Stimulated activated CD4-positive, alpha-beta T cell treated with anti-CD3 and anti-CD28 coated beads, Interleukin-2, amount 100 ng/mL, for 48 hours (primary cell): ENCODE measurements at regions not wholly inside any gene's neighbourhood (a gene's known extent, or its start where the extent isn't known, plus 50 kb on each side); places are given as distances from the start of the nearest gene placed in this dataset.
"Not testable (repeated sequence)": the region's sequence is repeated elsewhere in the genome, so short reads cannot be mapped to it uniquely, and the experiment has no call there.

ENCODE experiments used
- DNase-seq, 2 donors: peaks; one replicate each; pipeline ENCODE4 v3.0.0-alpha.2; 2020

GRCh38 chr12:63406781-63407180 is 255.8 kb upstream of the AVPR1A start:
- DNase-seq, result no peak

- DNase-seq, result no peak
These were observed 253.6 kb upstream of the AVPR1A start for GRCh38 chr12:63404611-63405010.

DNA sequence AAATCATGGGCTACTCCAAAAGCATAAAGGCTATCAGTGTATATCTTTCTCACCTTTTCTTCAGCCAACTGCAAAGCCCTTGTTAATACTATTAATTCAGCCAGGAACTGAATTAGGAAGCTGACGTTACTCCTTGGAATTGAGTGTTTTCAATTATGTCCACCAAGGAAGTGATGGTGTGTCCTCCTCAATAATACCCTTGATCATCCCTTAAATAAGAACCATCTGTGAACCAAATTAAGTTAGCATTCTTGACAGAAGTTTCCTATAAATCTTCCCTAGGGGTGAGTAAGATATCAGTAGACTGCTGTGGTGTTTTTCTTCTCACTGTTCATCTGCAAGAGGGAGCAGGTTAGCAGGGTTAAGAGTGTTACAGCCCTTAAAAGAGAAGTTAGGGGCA is 252.3 kb upstream of the AVPR1A start:
- no peak for DNase-seq

DNA sequence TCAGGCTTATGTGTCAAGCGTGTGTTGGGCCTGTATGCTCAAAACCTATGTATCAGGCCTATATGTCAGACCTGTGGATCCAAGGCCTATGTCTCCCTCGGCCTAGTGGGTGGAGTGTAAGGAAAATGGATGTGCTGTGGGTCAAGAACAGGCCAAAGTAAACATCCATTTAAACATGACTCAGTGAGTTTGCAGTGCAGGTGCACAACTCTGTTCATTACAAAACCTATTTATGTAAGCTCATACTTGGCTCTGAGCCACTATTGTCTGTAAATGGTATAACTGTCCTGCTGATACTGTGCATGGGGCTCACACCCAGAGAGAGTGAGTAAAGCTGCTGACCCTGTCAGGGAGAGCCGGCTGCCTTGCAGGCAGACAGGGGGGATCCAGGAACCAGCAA is 249.7 kb upstream of the AVPR1A start:
- DNase-seq, result no peak

- DNase-seq, result no peak
These were observed 249.3 kb upstream of the AVPR1A start for GRCh38 chr12:63400318-63400717.

- no peak for DNase-seq
These were observed 246.8 kb upstream of the AVPR1A start for GRCh38 chr12:63397807-63398206.

- DNase-seq, result no peak
These were observed 245.1 kb upstream of the AVPR1A start for GRCh38 chr12:63396135-63396534.

DNA sequence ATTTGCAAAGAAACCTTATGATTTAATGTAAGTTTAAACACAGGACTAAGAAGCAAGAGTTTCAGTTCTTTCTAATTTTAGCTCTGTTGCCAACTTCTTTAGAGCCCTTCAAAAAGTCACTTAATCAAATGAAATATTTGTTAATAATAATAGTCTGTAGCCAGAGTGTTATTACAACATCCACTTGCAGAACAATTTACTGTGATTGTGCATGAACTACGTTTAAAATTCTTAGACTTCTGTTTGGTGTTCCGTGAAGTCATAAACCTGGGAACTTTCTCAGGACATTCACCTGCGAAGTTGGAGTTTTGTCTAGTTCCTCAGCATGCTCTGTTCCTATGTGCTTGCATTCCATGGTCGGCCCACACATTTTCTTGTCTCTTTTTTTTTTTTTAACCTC is 244.0 kb upstream of the AVPR1A start:
- no peak for DNase-seq

DNA sequence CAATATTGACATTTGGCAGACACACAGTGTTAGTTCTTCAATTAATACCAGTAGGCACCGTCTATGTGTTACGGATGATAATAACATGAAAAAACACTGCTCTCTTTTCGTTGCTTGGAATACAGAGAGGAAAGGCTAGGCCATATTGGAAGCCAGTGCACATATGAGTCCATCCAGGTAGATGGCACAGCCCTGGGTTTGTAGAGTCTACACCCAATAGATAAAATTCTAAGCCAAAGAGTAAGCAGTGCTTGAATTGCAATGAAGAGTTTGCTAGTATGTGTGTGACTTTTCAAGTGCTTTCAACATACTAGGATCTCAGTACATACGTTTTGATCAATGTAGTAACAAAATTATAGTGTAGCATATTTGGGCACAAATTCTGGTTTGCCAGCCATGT is 243.3 kb upstream of the AVPR1A start:
- DNase-seq, result no peak

GRCh38 chr12:63389211-63389610 is 238.2 kb upstream of the AVPR1A start:
- DNase-seq, result no peak

GRCh38 chr12:63387771-63388170 is 236.8 kb upstream of the AVPR1A start:
- DNase-seq, result no peak

GRCh38 chr12:63382930-63383329 is 231.9 kb upstream of the AVPR1A start:
- DNase-seq, result no peak

- DNase-seq, result no peak
These were observed 211.8 kb upstream of the AVPR1A start for GRCh38 chr12:63362791-63363190.

- DNase-seq, result no peak
These were observed 211.2 kb upstream of the AVPR1A start for GRCh38 chr12:63362166-63362565.

DNA sequence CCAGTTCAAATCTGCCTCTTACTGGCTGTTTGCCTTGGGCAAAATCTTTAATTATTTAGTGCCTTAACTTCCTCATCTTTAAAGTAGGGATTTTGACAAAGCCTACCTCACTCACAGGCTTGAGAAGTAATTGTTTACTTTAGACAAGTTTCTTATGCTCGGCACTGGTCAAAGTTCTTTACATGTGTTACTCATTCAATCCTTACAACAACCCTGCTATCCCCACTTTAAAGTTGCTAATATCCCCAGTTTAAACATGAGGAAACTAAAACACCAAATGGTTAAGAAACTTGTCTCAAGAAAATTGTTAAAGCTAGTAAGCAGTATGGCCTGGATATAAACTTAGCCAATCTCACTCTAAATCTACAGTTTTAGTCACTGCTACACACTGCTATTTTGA is 204.0 kb upstream of the AVPR1A start:
- no peak for DNase-seq

GRCh38 chr12:63353559-63353958 is 202.6 kb upstream of the AVPR1A start:
- DNase-seq, result no peak

GRCh38 chr12:63351370-63351769 is 200.4 kb upstream of the AVPR1A start:
- no peak for DNase-seq

DNA sequence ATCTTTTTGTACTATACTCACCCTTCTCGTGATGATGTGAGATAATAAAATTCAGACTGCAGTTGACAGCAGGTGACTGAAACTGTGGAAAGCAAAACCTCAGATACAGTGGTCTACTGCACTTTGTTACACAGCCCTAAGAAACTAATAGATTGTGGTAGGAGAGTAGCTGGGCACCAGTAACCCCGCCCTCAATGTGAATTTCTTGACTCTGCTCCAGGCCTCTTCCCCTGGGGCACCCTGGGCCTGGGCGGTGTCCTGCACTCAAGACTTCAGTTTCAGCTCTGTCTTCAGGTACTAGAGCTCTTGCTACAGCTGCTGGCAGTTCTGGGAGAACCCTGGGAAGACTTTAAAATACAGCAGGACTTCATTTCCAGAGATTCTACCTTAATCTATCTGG is 197.6 kb upstream of the AVPR1A start:
- no peak for DNase-seq

- not testable (repeated sequence) for DNase-seq
These were observed 186.2 kb upstream of the AVPR1A start for GRCh38 chr12:63337158-63337557.

DNA sequence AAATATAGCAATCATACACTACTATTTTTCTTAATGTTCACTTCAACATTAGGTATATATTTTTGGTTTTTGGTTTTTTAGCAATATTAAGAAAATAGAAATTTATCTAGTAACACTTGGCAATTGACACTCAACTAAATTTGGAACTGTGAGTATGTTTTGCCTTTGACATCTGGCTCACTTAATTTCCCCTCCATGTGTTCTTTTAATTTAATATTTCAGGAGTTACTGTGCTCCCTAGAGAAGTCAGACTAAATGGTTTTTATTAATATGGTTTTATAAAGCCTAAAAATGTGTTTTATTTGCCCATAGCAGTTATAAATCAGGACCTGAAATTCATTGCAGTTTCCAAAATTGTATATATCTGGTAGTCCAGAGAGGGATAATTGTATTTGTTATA is 175.3 kb upstream of the AVPR1A start:
- no peak for DNase-seq

GRCh38 chr12:63325757-63326156 is 174.8 kb upstream of the AVPR1A start:
- no peak for DNase-seq

DNA sequence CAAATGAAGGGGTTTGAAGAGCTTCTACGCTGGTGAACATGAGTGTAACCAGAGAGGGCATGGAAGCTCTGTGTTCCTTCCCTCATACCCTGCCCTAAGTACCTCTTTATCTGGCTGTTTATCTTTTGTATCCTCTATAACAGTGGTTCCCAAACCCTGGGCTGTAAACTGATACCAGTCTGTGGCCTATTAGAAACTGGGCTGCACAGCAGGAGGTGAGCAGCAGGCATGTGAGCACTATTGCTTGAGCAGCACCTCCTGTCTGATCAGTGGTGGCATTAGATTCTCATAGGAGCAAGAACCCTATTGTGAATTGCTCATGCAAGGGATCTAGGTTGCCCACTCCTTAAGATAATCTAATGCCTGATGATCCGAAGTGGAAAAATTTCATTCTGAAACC is 172.9 kb upstream of the AVPR1A start:
- DNase-seq, result no peak

DNA sequence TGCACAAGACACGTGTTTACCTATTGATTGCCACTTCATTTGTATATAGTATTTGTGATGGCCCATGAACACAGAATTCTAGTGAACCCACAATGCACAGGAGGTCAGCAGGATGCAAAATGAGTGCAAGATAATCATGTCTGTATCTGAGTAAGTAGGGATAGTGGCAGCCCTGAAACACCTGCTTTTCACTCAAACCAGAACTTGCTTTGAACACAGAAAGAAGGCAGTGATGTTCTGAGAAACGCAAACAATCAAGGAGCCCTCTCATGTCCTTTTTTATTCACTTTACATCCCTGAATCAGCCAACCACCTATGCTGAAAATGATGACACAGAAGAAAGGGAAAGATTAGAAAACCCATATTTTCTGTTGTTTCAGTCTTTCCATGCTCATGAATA is 170.4 kb upstream of the AVPR1A start:
- DNase-seq, result no peak

DNA sequence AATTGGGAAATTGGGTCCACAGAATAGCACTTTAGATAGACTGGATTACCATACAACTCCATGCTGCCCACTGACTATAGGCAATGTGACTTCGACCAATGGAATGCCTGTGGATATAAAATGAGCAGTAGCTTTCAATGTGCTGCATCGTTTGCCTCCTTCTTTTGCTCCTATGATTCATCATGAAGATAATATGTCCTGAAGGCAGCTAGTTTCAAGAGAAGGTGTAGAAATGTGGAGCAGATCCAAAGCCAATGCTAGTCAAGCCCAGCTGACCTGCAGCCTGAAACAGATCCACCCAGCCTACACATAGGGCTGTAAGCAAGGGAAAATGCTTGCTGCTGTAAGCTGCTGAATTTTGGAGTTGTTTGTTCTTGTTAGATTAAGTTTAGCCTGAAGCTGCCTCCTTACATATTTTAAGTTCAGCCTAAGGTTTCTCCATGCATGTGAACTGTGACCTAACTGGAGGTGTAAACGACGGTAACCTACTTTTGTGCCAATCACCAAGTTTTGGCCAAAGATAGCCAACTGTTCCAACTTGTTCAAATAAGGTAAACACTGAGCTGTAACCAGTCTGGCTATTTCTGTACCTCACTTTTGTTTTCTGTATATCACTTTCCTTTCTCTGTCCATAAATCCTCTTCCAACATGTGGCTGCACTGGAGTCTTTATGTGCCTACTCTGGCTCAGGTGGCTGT is 169.1 kb upstream of the AVPR1A start:
- no peak for DNase-seq

- no peak for DNase-seq
These were observed 168.4 kb upstream of the AVPR1A start for GRCh38 chr12:63319386-63319785.

- no peak for DNase-seq
These were observed 167.9 kb upstream of the AVPR1A start for GRCh38 chr12:63318933-63319332.
